Neural cell (in vitro differentiated cells): ENCODE measurements at regions not wholly inside any gene's neighbourhood (a gene's known extent, or its start where the extent isn't known, plus 50 kb on each side); places are given as distances from the start of the nearest gene placed in this dataset.

Source experiments
- H2AFZ ChIP-seq: fragments of 200-600, 300-800 bp; sonication (generic), shearing (Covaris generic); 2 replicates; pipeline ENCODE4 v1.6.0; 2014; ENCODE audit warnings: low read depth, mild to moderate bottlenecking, antibody characterized with exemption, low read length, moderate library complexity
- H3F3A ChIP-seq: fragments of 200-600 bp; shearing (Covaris generic); 2 replicates; pipeline ENCODE4 v1.6.1; 2016; ENCODE audit warnings: mild to moderate bottlenecking, moderate library complexity, mixed read lengths, antibody characterized with exemption, low read length; ENCODE audit not compliant: insufficient read depth, poor library complexity, severe bottlenecking
- H3K27ac ChIP-seq: fragments of 200-600, 300-800 bp; sonication (generic), shearing (Covaris generic); 2 replicates; pipeline ENCODE4 v1.5.1; 2014; ENCODE audit warnings: mild to moderate bottlenecking, low read length, moderate library complexity
- H3K27me3 ChIP-seq: fragments of 300-800, 200-600 bp; sonication (generic), shearing (Covaris generic); 2 replicates; pipeline ENCODE4 v1.6.0; 2014; ENCODE audit warnings: mild to moderate bottlenecking, low read depth, low read length, moderate library complexity; ENCODE audit not compliant: insufficient read depth
- H3K36me3 ChIP-seq: fragments of 300-800, 200-600 bp; sonication (generic), shearing (Covaris generic); 2 replicates; pipeline ENCODE4 v1.5.1; 2014; ENCODE audit warnings: mild to moderate bottlenecking, antibody characterized with exemption, low read length, moderate library complexity; ENCODE audit not compliant: insufficient read depth
- H3K4me2 ChIP-seq: fragments of 300-800, 200-600 bp; sonication (generic), shearing (Covaris generic); 2 replicates; pipeline ENCODE4 v1.6.0; 2014; ENCODE audit warnings: mild to moderate bottlenecking, low read length
- H3K4me3 ChIP-seq: fragments of 300-800, 200-600 bp; sonication (generic), shearing (Covaris generic); 2 replicates; pipeline ENCODE4 v1.5.1; 2014; ENCODE audit warnings: mild to moderate bottlenecking, low read length, moderate library complexity
- H3K79me2 ChIP-seq: fragments of 200-600 bp; shearing (Covaris generic); replicated peaks from 2 replicates; pipeline ENCODE4 v1.6.0; 2014; ENCODE audit warnings: mild to moderate bottlenecking, low read length, moderate library complexity; ENCODE audit not compliant: insufficient read depth
- H3K9ac ChIP-seq: fragments of 300-800, 200-600 bp; sonication (generic), shearing (Covaris generic); 2 replicates; pipeline ENCODE4 v1.6.1; 2016; ENCODE audit warnings: mild to moderate bottlenecking, low read length, mixed read lengths
- H3K9me2 ChIP-seq: fragments of 200-600 bp; shearing (Covaris generic); 2 replicates; pipeline ENCODE4 v1.6.1; 2016; ENCODE audit warnings: mild to moderate bottlenecking, low read length, mixed read lengths; ENCODE audit not compliant: insufficient read depth
- H3K9me3 ChIP-seq: fragments of 200-600, 300-800 bp; sonication (generic), shearing (Covaris generic); 2 replicates; pipeline ENCODE4 v1.6.1; 2016; ENCODE audit warnings: mild to moderate bottlenecking, mixed run types, low read length, moderate library complexity, mixed read lengths
- H4K20me1 ChIP-seq: fragments of 200-600 bp; shearing (Covaris generic); 2 replicates; pipeline ENCODE4 v1.6.1; 2016; ENCODE audit warnings: mild to moderate bottlenecking, mixed run types; ENCODE audit not compliant: insufficient read depth
- CTCF ChIP-seq: fragments of 450-650 bp; IDR thresholded peaks from 2 replicates; pipeline ENCODE4 v1.5.1; 2014; ENCODE audit warnings: antibody characterized with exemption, mild to moderate bottlenecking, moderate library complexity; ENCODE audit not compliant: poor library complexity, severe bottlenecking
- EP300 ChIP-seq: fragments of 450-650 bp; conservative IDR thresholded peaks from 2 replicates; pipeline ENCODE4 v1.6.1; 2014; ENCODE audit warnings: antibody characterized with exemption, mild to moderate bottlenecking, moderate library complexity; ENCODE audit not compliant: poor library complexity, severe bottlenecking
- EZH2 ChIP-seq: fragments of 200-600, 300-800 bp; shearing (Covaris generic), sonication (generic); IDR thresholded peaks from 2 replicates; pipeline ENCODE4 v1.6.1; 2014; ENCODE audit warnings: antibody characterized with exemption, low read length, borderline replicate concordance, mild to moderate bottlenecking; ENCODE audit not compliant: insufficient read depth, poor library complexity, severe bottlenecking
- MXI1 ChIP-seq: fragments of 450-650 bp; conservative IDR thresholded peaks from 2 replicates; pipeline ENCODE4 v1.6.1; 2014; ENCODE audit warnings: antibody characterized with exemption, mild to moderate bottlenecking; ENCODE audit not compliant: poor library complexity, severe bottlenecking
- POLR2AphosphoS5 ChIP-seq: IDR thresholded peaks from 2 replicates; pipeline ENCODE4 v1.6.1; 2012
- RAD21 ChIP-seq: fragments of 450-650 bp; conservative IDR thresholded peaks from 2 replicates; pipeline ENCODE4 v1.6.1; 2014; ENCODE audit warnings: antibody characterized with exemption, mild to moderate bottlenecking, moderate library complexity
- SMC3 ChIP-seq: fragments of 450-650 bp; conservative IDR thresholded peaks from 2 replicates; pipeline ENCODE4 v1.6.1; 2014; ENCODE audit warnings: antibody characterized with exemption, mild to moderate bottlenecking, moderate library complexity; ENCODE audit not compliant: poor library complexity
- TAF1 ChIP-seq: IDR thresholded peaks from 2 replicates; pipeline ENCODE4 v1.6.1; 2012; ENCODE audit warnings: low read depth
- TF ChIP-seq, protein P1 (sequence below): IDR thresholded peaks from 2 replicates; pipeline ENCODE4 v1.6.1; 2012; ENCODE audit warnings: borderline replicate concordance

- no peak overlapping the region for H3K4me2 ChIP-seq
- H4K20me1 ChIP-seq, result no peaks in the 10 kb centered on the region
- no peak for TF ChIP-seq POLR2AphosphoS5
- TF ChIP-seq MXI1, result no peak
- peak; percentile 84 for TF ChIP-seq RAD21
- TF ChIP-seq CTCF, result peak; percentile 79
- TF ChIP-seq SMC3, result peak; percentile 88
- H2AFZ ChIP-seq, result no peak overlapping the region
- no peak overlapping the region for H3K9ac ChIP-seq
- H3K79me2 ChIP-seq, result no peaks in the 10 kb centered on the region
- no peaks in the 10 kb centered on the region for H3K9me2 ChIP-seq
- H3K9me3 ChIP-seq, result no peaks in the 10 kb centered on the region
- H3K36me3 ChIP-seq, result no peaks in the 10 kb centered on the region
- H3K27me3 ChIP-seq, result no peaks in the 10 kb centered on the region
- H3K27ac ChIP-seq, result no peak overlapping the region
- H3K4me3 ChIP-seq, result no peak overlapping the region
- H3F3A ChIP-seq, result no peaks in the 10 kb centered on the region
Observed at GRCh38 chr4:73341454-73341853, 62.6 kb upstream of the ALB start.

DNA sequence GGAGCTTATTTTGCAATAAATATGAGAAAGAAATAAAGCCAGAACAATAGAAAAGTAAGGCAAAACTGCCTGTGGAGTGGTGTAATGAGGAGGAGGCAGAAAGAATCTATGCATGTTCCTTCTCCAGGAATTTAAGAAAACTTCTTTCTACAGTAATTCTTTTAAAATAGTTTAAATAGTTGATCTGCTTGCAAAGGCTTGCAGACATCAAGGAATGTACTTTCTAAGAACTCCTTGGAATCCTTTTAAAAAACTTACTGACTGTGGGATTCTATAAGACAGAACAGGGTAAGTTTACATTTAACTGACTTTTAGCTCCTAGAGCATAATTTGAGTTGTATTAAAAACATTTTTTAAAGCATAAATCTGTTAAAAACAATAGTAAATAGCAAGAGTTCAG lies 63.2 kb upstream of the ALB start:
- Histone ChIP-seq H3K27me3 (no peaks in the 10 kb centered on the region), H3K27ac (no peak overlapping the region), H3F3A (no peaks in the 10 kb centered on the region), H3K4me3 (no peak overlapping the region), H3K4me2 (no peak overlapping the region), H4K20me1 (no peaks in the 10 kb centered on the region), H3K9me3 (no peaks in the 10 kb centered on the region), H3K36me3 (no peaks in the 10 kb centered on the region), H3K79me2 (no peaks in the 10 kb centered on the region), H3K9ac (no peak overlapping the region), H3K9me2 (no peaks in the 10 kb centered on the region), H2AFZ (no peak overlapping the region)
- TF ChIP-seq TAF1, result no peak
- no peak for TF ChIP-seq RAD21
- TF ChIP-seq, protein P1, sequence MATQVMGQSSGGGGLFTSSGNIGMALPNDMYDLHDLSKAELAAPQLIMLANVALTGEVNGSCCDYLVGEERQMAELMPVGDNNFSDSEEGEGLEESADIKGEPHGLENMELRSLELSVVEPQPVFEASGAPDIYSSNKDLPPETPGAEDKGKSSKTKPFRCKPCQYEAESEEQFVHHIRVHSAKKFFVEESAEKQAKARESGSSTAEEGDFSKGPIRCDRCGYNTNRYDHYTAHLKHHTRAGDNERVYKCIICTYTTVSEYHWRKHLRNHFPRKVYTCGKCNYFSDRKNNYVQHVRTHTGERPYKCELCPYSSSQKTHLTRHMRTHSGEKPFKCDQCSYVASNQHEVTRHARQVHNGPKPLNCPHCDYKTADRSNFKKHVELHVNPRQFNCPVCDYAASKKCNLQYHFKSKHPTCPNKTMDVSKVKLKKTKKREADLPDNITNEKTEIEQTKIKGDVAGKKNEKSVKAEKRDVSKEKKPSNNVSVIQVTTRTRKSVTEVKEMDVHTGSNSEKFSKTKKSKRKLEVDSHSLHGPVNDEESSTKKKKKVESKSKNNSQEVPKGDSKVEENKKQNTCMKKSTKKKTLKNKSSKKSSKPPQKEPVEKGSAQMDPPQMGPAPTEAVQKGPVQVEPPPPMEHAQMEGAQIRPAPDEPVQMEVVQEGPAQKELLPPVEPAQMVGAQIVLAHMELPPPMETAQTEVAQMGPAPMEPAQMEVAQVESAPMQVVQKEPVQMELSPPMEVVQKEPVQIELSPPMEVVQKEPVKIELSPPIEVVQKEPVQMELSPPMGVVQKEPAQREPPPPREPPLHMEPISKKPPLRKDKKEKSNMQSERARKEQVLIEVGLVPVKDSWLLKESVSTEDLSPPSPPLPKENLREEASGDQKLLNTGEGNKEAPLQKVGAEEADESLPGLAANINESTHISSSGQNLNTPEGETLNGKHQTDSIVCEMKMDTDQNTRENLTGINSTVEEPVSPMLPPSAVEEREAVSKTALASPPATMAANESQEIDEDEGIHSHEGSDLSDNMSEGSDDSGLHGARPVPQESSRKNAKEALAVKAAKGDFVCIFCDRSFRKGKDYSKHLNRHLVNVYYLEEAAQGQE, result no peak
- no peak for TF ChIP-seq SMC3
- TF ChIP-seq POLR2AphosphoS5, result no peak
- no peak for TF ChIP-seq MXI1
- no peak for TF ChIP-seq EZH2
- TF ChIP-seq CTCF, result no peak
- no peak for TF ChIP-seq EP300
